ENCODE measurements at regions not wholly inside any gene's neighbourhood (a gene's known extent, or its start where the extent isn't known, plus 50 kb on each side); places are given as distances from the start of the nearest gene placed in this dataset.

DNA sequence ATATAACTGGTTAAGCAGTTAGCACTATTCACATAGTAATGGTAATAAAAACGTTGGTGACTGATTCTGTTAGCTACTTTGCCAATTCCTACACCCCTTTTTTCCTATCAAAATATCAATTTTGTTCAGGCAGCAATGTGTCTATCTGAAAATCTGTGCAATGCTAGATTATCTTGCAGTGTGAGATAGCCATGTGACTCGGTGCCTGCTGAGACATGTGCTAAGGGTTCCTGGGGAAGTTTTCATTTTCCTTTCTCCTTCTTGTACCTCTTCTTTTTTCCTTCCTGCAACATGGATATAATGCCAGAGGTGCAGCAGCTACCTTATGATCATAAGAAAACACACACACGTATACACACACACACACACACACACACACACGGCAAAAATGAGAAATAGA lies 100.5 kb upstream of the SHISA6 start:
- TF ChIP-seq, protein P1, sequence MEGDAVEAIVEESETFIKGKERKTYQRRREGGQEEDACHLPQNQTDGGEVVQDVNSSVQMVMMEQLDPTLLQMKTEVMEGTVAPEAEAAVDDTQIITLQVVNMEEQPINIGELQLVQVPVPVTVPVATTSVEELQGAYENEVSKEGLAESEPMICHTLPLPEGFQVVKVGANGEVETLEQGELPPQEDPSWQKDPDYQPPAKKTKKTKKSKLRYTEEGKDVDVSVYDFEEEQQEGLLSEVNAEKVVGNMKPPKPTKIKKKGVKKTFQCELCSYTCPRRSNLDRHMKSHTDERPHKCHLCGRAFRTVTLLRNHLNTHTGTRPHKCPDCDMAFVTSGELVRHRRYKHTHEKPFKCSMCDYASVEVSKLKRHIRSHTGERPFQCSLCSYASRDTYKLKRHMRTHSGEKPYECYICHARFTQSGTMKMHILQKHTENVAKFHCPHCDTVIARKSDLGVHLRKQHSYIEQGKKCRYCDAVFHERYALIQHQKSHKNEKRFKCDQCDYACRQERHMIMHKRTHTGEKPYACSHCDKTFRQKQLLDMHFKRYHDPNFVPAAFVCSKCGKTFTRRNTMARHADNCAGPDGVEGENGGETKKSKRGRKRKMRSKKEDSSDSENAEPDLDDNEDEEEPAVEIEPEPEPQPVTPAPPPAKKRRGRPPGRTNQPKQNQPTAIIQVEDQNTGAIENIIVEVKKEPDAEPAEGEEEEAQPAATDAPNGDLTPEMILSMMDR (IDR thresholded peaks at IDR 0.05; ENCODE audit: low read depth, low read length), result no peak
- TF ChIP-seq EZH2phosphoT487 (IDR thresholded peaks at IDR 0.05; ENCODE audit: low read depth), result no peak

Data from OCI-LY3 (cell line).